NT2/D1 (cell line): ENCODE measurements at regions not wholly inside any gene's neighbourhood (a gene's known extent, or its start where the extent isn't known, plus 50 kb on each side); places are given as distances from the start of the nearest gene placed in this dataset.

ENCODE experiments used
- SUZ12 ChIP-seq: IDR thresholded peaks from 2 replicates; pipeline ENCODE4 v1.6.1; 2011; ENCODE audit not compliant: insufficient read length, insufficient read depth; ENCODE audit errors: extremely low read depth
- YY1 ChIP-seq: IDR thresholded peaks from 2 replicates; pipeline ENCODE4 v1.6.1; 2011; ENCODE audit not compliant: insufficient read length, insufficient read depth
- ZNF274 ChIP-seq: IDR thresholded peaks from 2 replicates; pipeline ENCODE4 v1.6.1; 2011; ENCODE audit warnings: mild to moderate bottlenecking, low read depth, low read length

GRCh38 chr1:88150330-88150729, 533.7 kb upstream of the PKN2 start:
- TF ChIP-seq YY1 (no peak), SUZ12 (no peak), ZNF274 (no peak)
